ENCODE measurements at regions not wholly inside any gene's neighbourhood (a gene's known extent, or its start where the extent isn't known, plus 50 kb on each side); places are given as distances from the start of the nearest gene placed in this dataset.

DNA sequence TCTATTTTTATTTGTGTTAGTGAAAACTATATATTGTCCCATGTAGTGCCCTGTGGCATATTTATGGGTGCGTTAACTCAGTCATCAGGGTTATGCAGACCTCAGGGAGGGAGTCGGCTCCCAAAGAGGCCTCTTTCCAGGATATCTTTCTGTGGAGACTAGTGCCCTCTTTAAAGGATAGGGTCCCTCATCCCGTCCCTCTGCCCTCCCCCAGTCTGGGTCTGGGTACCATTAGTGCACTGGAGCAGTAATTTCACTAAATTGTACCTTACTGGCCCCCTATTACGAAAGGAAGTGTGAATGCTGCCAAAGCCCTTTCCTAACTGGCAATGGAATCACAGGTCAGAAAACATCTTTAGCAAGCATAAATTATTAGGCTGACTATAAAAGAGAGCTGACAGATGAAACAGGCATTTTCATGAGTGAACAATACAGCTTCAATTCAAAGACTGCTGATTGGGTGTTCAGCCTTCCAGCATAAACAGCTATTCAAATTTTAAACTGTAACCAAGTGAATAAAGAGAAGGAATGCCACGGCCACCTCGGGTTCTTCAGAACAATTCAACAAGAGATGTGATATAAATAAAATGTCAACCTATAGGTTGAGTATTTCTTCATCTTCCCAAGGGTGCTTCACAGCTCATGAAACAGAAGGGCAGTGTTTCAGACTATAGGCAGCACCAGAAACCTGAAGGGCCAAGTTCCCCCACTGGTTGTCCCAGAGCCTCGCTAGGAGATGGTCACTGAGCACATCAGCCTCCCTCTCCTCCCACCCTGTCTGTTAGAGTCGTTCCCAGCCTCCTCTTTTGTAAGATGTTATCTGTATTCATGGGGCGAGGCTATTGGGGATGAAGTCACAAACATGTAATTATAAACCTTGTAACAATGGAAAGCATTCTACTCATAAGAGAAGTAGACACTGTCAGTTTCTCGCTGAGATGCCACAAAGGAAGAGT lies 318.7 kb downstream of the TMEM161B start:
- DNase-seq (ENCODE audit: low read depth): no peak

DNA sequence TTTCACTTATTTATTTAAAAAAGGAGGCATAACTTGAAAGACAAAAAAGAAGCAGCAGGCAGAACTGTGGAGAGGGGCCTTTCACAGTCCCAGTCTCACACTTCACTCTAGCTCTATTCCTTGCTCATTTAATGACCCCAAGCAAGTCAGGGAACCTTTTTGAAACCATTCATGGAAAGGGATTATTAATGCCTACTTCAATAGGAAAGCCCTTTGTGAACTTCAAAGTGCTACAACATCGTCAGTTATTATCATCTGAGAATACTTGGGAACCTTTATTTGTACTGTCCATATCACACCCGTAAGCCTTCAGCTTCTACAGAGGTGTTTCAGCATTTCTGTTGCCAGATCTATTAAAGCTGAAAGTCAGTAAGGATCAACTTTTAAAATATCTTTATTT lies 320.2 kb downstream of the TMEM161B start:
- DNase-seq (ENCODE audit: low read depth): no peak

DNA sequence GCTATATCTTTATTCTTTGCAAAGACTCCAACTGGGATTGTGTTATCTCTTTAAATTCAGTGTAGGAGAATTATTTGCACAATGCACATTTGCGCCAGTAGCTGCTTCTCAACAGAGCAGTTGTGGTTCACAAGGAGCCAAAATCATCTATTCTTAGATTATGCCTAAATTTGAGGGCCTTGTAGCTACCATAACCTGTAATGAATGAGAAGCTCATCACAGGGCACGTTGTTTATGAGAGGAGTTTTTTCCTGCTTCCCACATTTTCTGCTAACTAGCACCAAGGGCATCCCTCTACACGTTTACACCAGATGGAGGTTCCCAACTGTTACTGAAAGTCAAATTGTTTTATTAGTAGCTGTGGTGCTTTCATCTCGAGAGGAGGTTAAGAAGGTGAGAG lies 322.4 kb downstream of the TMEM161B start:
- no peak for DNase-seq (ENCODE audit: low read depth)

DNA sequence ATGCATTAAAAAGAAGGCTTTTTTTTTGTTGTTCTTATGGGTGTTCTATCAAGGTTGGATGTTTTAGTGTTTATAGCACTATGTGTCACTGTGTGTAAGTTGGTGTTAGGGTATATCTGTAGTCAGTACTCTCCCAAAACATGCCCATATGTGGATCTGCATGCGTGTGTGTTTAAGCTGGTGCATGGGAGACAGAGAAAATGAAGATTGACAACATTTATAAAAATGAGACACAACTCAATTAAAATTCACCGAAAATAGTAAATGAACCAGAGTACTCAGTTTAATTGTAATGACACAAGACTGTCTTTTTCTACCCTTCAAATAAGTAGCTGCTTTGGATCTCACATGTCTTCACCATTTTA lies 323.4 kb downstream of the TMEM161B start:
- DNase-seq (ENCODE audit: low read depth): no peak

DNA sequence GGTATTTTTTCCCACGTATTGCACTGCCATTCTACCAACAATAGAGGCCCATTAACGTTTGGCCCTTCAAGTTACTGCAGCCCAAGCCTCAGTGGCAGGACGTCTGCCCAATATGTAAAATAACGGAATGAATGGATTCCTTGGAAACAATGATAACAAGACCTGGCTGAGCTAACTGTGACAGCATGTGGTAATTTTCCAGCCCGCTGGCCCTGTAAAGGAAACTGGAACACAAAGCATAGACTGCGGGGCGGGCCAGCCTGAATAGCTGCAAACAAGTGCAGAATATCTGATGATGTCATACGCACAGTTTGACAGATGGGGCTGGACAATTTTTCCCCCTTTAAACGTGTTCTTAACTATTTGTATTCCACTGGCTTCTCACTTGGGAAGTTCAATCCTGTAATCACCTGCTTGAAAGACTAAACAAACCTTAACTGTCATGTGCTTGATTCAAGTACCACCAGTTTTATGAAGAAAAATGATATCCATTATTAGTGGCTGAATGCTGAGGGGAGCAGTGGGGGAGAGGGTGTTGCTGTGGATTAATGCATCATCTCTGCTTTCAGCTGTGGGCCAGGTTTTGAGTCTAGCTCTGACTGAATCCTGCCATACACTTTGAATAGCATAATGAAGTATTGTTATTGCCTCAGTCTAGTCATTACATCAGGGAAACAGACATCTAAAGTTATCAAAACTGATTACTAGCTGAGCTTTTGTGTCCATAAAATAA lies 323.9 kb downstream of the TMEM161B start:
- DNase-seq (ENCODE audit: low read depth): no peak

DNA sequence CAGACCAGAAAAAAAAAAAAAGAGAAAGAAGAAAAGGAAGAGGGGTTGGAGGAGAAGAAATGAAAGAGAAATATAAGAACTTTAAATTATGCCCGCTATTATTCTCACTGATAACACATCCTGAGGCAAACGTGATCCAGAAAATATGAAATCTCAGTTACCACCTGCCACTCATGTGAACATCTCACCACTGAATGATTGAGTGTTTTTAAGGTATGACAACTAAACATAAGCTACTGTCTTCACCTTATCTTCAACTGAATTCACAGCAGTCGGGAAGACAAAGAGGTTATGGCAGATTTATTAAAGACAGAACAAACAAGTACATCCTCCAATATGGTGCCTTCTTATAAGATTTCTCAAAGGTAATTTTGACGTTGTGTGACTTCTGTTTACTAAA lies 327.9 kb downstream of the TMEM161B start:
- no peak for DNase-seq (ENCODE audit: low read depth)

DNA sequence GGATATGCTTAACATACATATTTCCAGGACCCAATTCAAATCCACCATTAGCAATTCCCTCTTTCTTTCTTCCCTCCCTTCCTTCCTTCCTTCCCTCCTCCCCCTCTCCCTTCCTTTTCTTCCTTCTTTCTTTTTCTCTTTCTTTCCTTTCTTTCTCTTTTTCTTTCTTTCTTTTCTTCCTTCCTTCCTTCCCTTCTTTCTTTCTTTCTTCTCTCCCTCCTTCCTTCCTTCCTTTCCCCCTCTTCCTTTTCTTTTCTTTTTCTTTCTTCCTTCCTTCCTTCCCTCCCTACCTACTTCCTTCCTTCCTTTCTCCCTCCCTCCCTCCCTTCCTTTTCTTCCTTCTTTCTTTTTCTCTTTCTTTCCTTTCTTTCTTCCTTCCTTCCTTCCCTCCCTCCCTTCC lies 332.0 kb downstream of the TMEM161B start:
- DNase-seq (ENCODE audit: low read depth): no peak

DNA sequence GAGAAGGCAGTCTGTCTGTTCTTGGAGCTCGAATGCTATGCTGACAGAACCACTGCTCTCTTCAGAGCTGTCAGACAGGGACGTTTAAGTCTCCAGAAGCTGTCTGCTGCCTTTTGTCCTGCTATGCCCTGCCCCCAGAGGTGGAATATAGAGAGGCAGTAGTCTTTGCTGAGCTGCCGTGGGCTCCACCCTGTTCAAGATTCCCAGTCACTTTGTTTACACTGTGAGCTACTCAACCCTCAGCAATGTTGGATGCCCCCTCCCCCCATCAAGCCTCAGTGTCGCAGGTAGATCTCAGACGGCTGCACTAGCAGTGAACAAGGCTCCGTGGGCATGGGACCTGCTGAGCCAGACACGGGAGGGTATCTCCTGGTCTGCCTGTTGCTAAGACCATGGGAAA lies 344.2 kb downstream of the TMEM161B start:
- DNase-seq (ENCODE audit: low read depth): no peak

DNA sequence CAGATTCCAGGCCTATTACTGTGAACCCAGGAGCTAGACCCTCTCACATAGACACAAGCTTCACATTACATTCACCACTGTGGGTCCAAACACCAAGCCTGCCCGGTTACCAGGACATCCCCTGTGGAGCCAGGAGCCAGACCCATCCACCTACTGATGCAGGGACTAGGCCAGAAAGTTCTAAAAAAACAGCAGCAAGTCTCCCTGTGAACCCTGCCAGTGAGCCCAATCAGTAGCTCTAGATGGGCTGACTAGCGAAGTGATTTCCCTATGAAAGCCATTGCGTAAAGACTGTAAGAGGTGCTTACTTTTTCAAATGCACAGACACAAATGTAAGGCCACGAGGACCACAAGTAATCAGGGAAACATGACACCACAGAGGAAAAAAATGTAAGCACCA lies 352.3 kb downstream of the TMEM161B start:
- no peak for DNase-seq (ENCODE audit: low read depth)

DNA sequence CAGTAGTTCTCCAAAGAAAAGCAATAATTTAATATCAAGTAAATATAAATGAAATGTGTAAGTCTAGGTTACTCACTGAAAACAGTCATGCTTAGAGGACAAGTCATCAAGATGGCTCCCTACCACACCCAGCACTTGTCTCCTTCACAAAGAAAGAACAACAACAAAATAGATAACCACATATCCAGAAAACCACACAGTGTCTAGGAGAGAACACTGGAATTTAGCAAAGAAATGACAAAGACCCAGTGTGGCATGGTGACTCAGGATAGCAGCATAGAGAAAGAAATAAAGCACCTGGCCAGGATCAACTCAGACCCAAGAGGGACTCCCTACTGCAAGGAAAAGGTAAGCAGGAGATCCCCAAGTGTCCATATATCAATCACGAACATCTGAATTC lies 356.2 kb downstream of the TMEM161B start:
- DNase-seq (ENCODE audit: low read depth): no peak

DNA sequence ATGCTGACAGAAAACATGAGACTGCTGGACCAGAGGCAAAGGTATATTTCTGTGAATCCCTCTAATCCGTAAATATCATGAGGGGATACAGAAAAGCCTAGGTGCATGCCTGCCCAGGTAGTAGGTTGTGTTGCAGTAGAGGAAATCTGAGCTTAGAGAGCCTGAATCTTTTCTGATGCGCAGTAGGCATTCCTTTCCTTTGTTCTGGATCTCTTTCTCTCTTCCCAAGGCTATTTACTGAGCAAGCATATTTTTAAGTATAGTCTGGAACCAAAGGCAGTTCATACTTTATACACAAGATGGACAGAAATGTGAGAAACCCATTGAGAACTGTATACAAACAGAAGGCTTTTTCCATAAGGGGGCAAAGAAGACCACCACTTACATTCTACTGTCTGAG lies 359.3 kb downstream of the TMEM161B start:
- no peak for DNase-seq (ENCODE audit: low read depth)

DNA sequence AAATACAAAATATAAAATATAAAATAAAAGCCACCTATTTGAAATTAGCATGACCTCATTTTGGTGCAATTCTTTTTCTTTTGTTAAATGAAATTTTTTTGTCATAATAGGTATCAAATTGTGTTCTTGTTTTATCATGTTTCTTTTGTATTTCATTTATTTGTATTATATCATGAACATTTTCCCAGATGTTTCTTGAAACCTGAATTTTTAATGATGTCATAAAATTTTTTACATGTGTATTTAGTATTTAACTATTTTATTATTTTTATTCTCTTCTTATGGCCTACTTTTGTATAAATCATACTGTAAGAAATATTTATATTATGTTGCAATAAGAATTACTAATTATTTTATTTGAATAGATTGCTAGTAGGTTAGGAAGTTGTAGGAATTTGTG lies 361.7 kb downstream of the TMEM161B start:
- DNase-seq (ENCODE audit: low read depth): no peak

DNA sequence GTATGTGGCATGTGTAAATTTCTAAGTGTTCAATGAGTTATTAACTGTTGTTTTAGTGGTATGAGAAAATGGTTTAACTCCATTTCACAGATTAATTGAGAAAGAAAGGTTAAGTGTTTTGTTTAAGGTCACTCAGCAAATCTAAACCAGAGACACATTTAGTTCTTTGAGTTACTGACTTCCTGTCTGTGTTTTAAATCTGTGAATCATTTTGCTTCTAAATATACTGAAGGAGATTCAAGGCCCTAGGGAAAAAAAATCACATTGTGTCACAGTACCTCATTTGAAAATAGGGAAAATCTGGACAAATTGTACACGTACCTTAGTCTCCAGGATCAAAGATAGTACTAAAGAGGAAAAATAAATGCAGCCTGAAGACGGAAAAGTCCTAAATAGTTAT lies 368.2 kb downstream of the TMEM161B start:
- no peak for DNase-seq (ENCODE audit: low read depth)

DNA sequence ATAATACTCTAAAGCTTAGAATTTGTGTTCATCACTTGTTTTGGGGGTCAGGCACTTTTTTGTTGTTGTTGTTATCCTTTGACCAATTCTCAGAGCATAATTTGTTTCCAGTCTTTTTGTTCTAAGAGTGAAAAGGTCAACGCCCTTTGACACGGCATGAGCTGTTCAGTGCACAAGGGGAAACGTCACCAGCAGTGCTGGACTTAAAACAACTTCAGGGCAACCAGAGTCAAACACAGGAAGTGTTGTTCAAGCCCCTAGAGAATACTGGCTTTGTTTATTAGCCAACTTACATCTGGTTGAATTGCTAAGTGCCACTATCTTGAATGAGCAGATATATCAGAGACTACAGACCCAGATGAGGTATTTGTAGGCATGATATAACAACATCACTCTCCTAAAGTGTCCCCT lies 368.9 kb downstream of the TMEM161B start:
- DNase-seq (ENCODE audit: low read depth): no peak

DNA sequence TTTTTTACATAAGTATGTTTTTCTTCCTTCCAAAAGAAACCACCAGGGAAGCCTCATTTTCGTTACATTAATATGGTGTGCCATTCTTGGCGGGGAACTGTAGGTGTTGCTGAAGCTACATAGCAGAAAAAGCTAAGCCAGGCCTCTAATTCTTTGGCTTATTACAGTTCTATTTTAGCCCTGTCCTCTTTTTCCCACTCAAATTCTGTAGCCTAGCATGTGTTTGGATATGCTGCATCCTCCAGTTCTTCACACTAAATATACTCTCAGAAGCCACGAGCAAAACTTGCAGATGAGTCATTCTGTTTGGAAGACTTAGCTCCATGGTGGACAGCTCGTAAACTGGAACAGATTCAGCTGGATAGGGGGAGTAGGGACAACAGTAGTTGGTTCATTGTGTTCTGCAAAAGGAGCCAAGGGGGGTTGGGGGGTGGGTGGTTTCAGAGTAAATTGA lies 369.4 kb downstream of the TMEM161B start:
- DNase-seq (ENCODE audit: low read depth): no peak

DNA sequence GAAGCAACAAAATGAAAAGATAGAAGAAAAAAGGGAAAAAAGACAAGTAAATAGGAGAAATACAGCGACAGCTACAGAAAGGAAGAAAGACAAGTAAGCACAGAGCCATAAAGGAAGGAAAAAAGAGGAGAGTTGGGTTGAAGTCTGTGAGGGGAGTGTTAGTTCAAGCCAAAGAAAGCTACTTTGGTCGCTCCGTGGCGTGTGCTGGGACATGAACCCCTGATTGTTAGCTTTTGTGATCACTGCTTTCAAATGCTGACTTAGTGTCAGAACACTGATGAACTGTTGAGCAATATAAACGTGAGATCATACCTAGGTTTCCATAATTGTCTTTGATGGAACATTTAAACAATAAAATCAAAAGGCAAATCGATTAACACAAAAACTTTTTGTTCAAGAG lies 370.1 kb downstream of the TMEM161B start:
- no peak for DNase-seq (ENCODE audit: low read depth)

DNA sequence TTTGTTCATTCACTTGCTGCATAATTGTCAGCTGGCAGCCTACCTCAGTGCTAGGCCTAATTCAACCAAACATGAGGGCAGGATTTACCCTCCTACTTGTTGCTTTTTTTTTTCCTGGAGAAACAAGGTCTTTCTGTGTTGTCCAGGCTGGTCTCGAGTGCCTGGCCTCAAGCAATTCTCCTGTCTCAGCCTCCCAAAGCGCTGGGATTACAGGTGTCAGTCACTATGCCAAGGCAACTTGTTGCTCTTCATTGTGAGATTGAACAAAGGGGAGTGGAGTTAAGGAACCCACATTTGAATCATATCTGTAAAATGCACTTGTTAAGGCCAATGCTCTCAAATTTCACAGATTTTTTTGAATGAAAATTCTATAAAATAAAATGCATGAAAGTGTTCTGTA lies 380.5 kb downstream of the TMEM161B start:
- DNase-seq (ENCODE audit: low read depth): no peak

DNA sequence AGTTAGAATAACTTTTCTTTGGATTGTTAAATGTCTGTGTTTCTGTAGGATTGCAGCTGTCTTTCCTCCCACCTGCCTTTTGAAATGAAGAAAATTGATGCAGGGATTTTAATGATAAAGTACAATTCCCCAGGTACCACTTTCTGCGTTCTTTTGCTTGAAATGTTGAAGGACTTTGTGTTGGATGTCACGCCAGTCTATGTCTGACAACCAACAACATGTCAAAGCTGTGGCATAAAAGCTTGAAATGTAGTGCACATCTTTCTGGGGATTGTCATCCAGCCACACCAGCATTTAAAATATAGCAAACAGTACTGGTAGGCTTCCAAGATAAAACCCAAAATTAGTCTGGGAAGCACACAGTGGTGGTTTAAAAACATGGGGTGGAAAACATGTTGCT lies 381.4 kb downstream of the TMEM161B start:
- DNase-seq (ENCODE audit: low read depth): no peak

DNA sequence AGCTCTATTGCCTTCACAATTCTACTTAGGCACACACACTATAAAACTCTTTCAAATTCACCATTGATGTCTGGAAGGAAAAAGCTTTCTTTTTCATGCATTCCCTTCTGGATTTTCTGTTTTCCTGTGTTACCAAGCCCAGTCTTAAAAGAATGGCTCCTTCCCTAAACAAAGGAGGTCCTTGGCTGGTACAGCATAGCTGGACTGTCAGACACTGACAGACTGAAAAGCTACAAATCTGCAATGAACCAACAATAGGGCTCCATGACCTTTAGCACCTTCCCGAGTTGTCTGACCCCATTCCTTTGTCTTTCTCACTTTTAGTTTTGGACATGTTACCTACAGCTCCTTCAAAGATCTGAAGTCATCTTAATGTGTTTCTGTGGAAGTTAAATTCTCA lies 382.5 kb downstream of the TMEM161B start:
- DNase-seq (ENCODE audit: low read depth): no peak

DNA sequence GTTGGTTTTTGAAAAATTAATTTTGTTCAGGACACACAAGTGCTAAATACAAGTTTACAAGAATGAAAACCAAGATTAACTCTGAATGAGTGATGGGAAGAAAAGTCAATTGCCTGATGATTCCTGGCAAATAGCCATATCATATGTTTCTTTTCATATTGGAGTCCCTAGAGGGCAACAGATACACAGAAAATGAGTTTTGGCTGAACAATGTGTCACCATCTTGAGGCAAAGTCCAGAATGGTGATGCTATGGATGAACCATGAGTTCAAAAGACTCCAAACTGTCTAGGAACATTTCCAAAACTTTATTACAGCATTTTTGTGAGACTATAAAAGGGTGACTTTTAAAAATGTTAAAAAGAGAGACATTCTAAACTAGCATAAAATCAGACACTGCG lies 382.9 kb downstream of the TMEM161B start:
- DNase-seq (ENCODE audit: low read depth): no peak

DNA sequence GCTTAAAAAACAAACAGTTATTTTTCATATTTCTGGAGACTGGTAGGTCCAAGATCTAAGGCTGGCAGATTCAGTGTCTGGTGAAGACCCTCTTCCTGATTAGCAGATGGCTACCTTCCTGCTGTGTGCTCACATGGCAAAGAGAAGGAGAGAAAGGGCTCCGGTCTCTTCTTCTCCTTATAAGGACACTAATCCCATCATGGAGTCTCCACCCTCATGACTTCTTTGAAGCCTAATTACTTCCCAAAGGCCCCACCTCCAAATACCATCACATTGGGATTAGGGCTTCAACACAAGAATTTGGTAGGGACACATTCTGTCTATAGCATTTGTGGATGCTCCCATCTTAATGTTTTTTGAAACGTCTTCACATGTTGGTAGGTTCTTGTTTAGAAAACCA lies 391.1 kb downstream of the TMEM161B start:
- no peak for DNase-seq (ENCODE audit: low read depth)

DNA sequence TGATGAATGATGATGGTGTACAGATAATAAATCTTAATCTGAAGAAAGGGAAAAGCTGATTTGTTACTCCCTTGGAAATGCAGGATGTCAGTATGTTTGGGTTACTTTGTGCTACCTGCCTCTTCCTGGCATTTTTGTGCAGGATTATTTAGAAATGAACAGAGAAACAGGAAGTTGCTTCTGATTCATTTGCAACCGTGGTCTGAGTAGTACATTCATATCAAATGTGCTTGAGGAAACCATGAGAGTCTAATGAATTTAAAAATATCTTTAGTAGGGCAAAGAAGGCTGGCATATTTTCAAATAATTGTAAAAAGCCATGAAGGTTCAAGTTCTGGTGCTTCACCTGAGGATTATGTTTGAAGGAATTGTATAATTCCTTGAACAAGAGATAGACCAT lies 391.6 kb downstream of the TMEM161B start:
- DNase-seq (ENCODE audit: low read depth): no peak

DNA sequence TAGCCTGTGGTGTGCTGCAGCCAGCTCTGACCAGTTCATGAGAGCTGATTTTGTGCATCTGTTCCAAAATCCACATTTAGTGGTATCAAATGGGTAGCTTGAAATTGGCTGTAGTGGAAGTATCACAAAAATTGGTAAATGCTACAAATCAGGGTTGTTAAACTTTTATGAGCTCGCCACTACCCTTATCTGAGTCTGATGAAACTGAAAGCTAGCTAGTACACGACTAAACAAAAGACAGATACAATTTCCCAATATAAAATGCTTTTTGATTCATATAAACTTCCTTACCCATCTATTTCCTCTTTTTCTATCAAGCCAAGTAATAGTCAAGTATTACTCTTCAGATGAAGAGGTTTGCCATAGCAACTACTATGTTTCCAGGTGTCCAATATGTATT lies 392.0 kb downstream of the TMEM161B start:
- DNase-seq (ENCODE audit: low read depth): no peak

DNA sequence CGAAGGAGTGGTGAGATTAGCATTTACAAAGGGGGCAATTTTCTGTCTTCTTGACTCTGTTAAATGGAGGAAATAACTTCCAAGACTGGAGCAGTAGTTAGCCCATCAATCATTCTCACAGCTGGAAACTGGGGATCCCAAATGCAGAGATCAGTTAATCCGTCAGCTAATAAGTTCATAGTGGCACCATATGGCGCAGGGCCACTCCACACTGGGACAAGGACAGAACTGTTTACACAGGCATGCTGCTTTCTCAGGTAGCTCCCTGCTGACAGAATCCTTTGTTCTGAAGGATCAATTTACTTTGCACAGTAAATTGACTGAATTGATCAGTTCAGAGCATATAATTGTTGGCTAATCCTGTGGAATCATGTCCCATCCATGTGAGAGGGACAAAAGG lies 395.7 kb downstream of the TMEM161B start:
- no peak for DNase-seq (ENCODE audit: low read depth)

Data from activated T-cell treated with anti-CD3 and anti-CD28 coated beads for 48 hours (primary cell).